GM12878 (cell line): ENCODE measurements at regions not wholly inside any gene's neighbourhood (a gene's known extent, or its start where the extent isn't known, plus 50 kb on each side); places are given as distances from the start of the nearest gene placed in this dataset.

ENCODE experiments used
- ATAC-seq: fragments of 200-7000 bp; cut with Tn5 transposase; 3 replicates; pipeline ENCODE4 v1.9.1; 2020; ENCODE audit warnings: mild to moderate bottlenecking, moderate library complexity
- BruUV-seq: library from RNA; stranded (reverse); fragments of 400-500 nt; replicated peaks from 2 replicates; lab custom pipeline; 2021; lab: Mats Ljungman, UMichigan
- CTCF ChIA-PET: fragments of 300-600 bp; sonication (Branson Sonifier 250); formaldehyde crosslinking; extraction: SDS; loops from one replicate; lab custom pipeline; 2021; ENCODE audit warnings: inconsistent platforms; lab: Yijun Ruan, JAX
- POLR2A ChIA-PET: fragments of 350-600 bp; formaldehyde crosslinking; extraction: SDS; loops from one replicate; lab custom pipeline; 2021; ENCODE audit warnings: inconsistent platforms; lab: Charles Lee
- RAD21 ChIA-PET: fragments of 300-600 bp; sonication (Branson Sonifier 250); formaldehyde crosslinking; loops from one replicate; lab custom pipeline; 2023; ENCODE audit warnings: antibody characterized with exemption; ENCODE audit not compliant: unreplicated experiment; lab: Charles Lee
- SMC1A ChIA-PET: fragments of 300-600 bp; sonication (Branson Sonifier 250); formaldehyde crosslinking; loops from one replicate; lab custom pipeline; 2023; ENCODE audit not compliant: unreplicated experiment, uncharacterized antibody; lab: Charles Lee
- DNase-seq: peaks from one replicate; pipeline ENCODE4 v3.0.0-alpha.2; 2011; ENCODE audit warnings: low read depth, low spot score
- FAIRE-seq: peaks from 3 replicates; lab custom pipeline; 2011; peaks lifted over from hg19 to GRCh38; lab: Jason Lieb, UNC
- H2AFZ ChIP-seq: 2 replicates; pipeline ENCODE4 v1.6.0; 2011; ENCODE audit warnings: low read depth, low read length, control low read depth; ENCODE audit not compliant: control insufficient read depth
- H3K27ac ChIP-seq: 2 replicates; pipeline ENCODE4 v1.5.1; 2011; ENCODE audit warnings: control low read depth; ENCODE audit not compliant: control insufficient read depth, insufficient read depth
- H3K27me3 ChIP-seq, 2 experiments: replicated peaks in 1 of 2; 2 replicates each; pipeline versions ENCODE4 v1.6.0 to v1.6.1; 2011; ENCODE audit warnings: low read length in 1 of 2; ENCODE audit not compliant: control insufficient read depth in 2 of 2, insufficient read depth in 2 of 2
- H3K36me3 ChIP-seq, 2 experiments: 2 replicates each; pipeline ENCODE4 v1.5.1; 2011; ENCODE audit warnings: low read length in 1 of 2; ENCODE audit not compliant: control insufficient read depth in 2 of 2, insufficient read depth in 2 of 2
- H3K4me1 ChIP-seq: 2 replicates; pipeline ENCODE4 v1.6.1; 2011; ENCODE audit warnings: mild to moderate bottlenecking, low read length, moderate library complexity, mixed read lengths; ENCODE audit not compliant: control insufficient read depth, insufficient read depth
- H3K4me2 ChIP-seq: 2 replicates; pipeline ENCODE4 v1.6.0; 2011; ENCODE audit warnings: control low read depth; ENCODE audit not compliant: control insufficient read depth, insufficient read depth
- H3K4me3 ChIP-seq: fragments of 200-600 bp; sonication (generic); 2 replicates; pipeline ENCODE4 v1.5.1; 2016
- H3K79me2 ChIP-seq: 2 replicates; pipeline ENCODE4 v1.6.0; 2011; ENCODE audit warnings: low read length; ENCODE audit not compliant: control insufficient read depth, insufficient read depth
- H3K9ac ChIP-seq: 2 replicates; pipeline ENCODE4 v1.8.0; 2011; ENCODE audit warnings: low read length, control low read depth, mixed read lengths; ENCODE audit not compliant: control insufficient read depth, insufficient read depth
- H3K9me3 ChIP-seq: replicated peaks from 3 replicates; pipeline ENCODE4 v1.5.1; 2011; ENCODE audit warnings: mild to moderate bottlenecking, low read length; ENCODE audit not compliant: control insufficient read depth, insufficient read depth
- H4K20me1 ChIP-seq: 2 replicates; pipeline ENCODE4 v1.6.0; 2011; ENCODE audit not compliant: control insufficient read depth, insufficient read depth
- CEBPB ChIP-seq, 2 experiments: fragments of 150-350 bp in 1 of 2; IDR thresholded peaks; 2 replicates each; pipeline ENCODE4 v1.6.1; 2012 to 2014; ENCODE audit warnings: low read depth in 2 of 2, low read length in 2 of 2, borderline replicate concordance in 1 of 2, inconsistent platforms in 1 of 2
- GABPA ChIP-seq: IDR thresholded peaks from 2 replicates; pipeline ENCODE4 v1.6.1; 2014; ENCODE audit warnings: antibody characterized with exemption, low read depth, mild to moderate bottlenecking, inconsistent platforms
- NFYA ChIP-seq: IDR thresholded peaks from 2 replicates; pipeline ENCODE4 v1.6.1; 2011; ENCODE audit warnings: low read depth, mild to moderate bottlenecking, low read length, improper control_type of control experiment, borderline replicate concordance
- NR2F1 ChIP-seq: fragments of 450-650 bp; conservative IDR thresholded peaks from 2 replicates; pipeline ENCODE4 v1.6.1; 2017; ENCODE audit warnings: mild to moderate bottlenecking
- RB1 ChIP-seq: fragments of 450-650 bp; formaldehyde crosslinking; IDR thresholded peaks from 2 replicates; pipeline ENCODE4 v1.6.1; 2017; ENCODE audit warnings: mild to moderate bottlenecking, borderline replicate concordance
- ZBED1 ChIP-seq: IDR thresholded peaks from 2 replicates; pipeline ENCODE4 v1.6.1; 2016; ENCODE audit warnings: borderline replicate concordance
- whole genome bisulfite sequencing: methylation state at CpG from one replicate; pipeline ENCODE4 v1.1.6; 2016; ENCODE audit warnings: low lambda C conversion rate; ENCODE audit not compliant: insufficient replicate concordance, insufficient coverage; ENCODE audit errors: missing lambda C conversion rate; 5-methylcytosine and 5-hydroxymethylcytosine counted together
- in situ Hi-C: fragments of 300-500 bp; cut with MboI; formaldehyde crosslinking; loops from 9 replicates; pipeline ENCODE4 v1.14.3; 2018; ENCODE audit warnings: mixed read lengths
- intact Hi-C: fragments of 100-400 bp; cut with micrococcal nuclease; formaldehyde crosslinking; loops from one replicate; pipeline ENCODE4 v1.14.2; 2022; ENCODE audit not compliant: unreplicated experiment
- TF ChIP-seq, protein P1 (sequence below): IDR thresholded peaks from 2 replicates; pipeline ENCODE4 v1.6.1; 2012; ENCODE audit warnings: low read depth, low read length, improper control_type of control experiment
- TF ChIP-seq, protein P2 (sequence below), 3 experiments: IDR thresholded peaks in 2 of 3; conservative IDR thresholded peaks in 1 of 3; 2 replicates each; pipeline ENCODE4 v1.5.1; 2011; ENCODE audit warnings: low read depth in 3 of 3, low read length in 3 of 3, mild to moderate bottlenecking in 3 of 3, control low read depth in 2 of 3, moderate library complexity in 2 of 3, inconsistent platforms in 1 of 3, mixed read lengths in 1 of 3; ENCODE audit not compliant: control insufficient read depth in 2 of 3, insufficient read depth in 1 of 3; ENCODE audit errors: extremely low read depth in 1 of 3
- TF ChIP-seq, protein P3 (sequence below): fragments of 450-650 bp; IDR thresholded peaks from 2 replicates; pipeline ENCODE4 v1.6.1; 2018; ENCODE audit warnings: borderline replicate concordance, mild to moderate bottlenecking; ENCODE audit not compliant: partially characterized antibody

DNA sequence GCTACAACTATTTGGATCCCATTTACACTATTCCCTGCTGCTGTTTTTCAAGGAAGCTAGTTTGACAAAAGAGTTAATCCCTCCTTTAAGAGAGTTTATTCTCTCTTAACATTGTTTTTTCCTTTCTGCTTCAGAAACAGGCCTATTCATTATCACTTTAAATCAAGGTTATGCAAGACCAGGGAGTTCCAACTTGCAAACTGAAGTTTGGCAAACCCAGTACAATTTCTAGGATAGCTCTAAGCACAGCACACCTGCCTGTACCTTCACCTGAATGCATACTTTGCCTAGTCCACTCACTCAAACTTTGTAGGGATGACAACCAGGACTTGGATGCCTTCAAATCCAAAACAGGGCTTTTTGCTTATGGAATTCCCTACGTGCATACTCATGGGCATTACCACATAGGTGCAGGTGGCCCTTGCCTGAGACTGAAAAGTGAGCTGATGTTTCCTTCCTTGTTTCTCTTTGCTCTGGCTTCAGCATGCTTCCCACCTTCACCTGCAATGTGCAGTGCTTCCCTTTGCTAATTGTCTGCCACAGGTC lies 193.8 kb upstream of the MMADHC start:
- DNase-seq (no peak), ATAC-seq (no peak), FAIRE-seq (no peak)
- BruUV-seq: no TSS peak
- Histone ChIP-seq H3K4me3 (no peak overlapping the region), H3K9ac (no peak overlapping the region), H3K4me2 (no peak overlapping the region), H3K4me1 (no peaks in the 10 kb centered on the region), H4K20me1 (no peaks in the 10 kb centered on the region), H3K79me2 (no peaks in the 10 kb centered on the region), H3K27me3 (no peaks in the 10 kb centered on the region; a peak in 1 of 4 replicates), H3K27ac (no peak overlapping the region), H2AFZ (no peak overlapping the region), H3K36me3 (no peaks in the 10 kb centered on the region), H3K9me3 (no peaks in the 10 kb centered on the region)
- ChIA-PET CTCF (no interaction called here), SMC1A (interaction anchor here (0.7 kb wide), 1 partner anchor 527 kb away, joined by 3 read pairs; no protein-coding TSS in a partner anchor), RAD21 (no interaction called here), POLR2A (no interaction called here)
- in situ Hi-C loops: no loop called here
- WGBS: 0% methylated on average over 1 of the region's 1 CpG
- intact Hi-C loops: no loop called here
- TF ChIP-seq NR2F1 (no peak), GABPA (no peak)

DNA sequence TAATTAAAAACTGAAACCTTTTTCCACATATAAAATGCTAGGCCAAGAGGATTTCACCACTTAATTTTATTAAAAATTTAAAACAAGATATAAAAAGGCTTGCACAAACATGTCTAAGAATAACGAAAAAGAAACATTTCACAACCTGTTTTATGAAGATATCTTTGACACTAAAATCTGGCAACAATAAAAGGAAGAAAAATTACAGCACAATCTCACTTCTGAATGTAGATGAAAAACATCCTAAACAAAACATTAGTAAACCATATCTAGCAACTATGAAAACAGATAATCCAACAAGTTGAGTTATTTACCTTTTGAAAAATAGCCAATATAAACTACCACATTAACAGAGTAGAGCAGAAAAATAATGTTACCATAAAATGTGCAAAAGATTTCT lies 185.4 kb upstream of the MMADHC start:
- no peak for FAIRE-seq
- no peak overlapping the region for H2AFZ ChIP-seq
- no TSS peak for BruUV-seq
- in situ Hi-C loops: no loop called here
- no peak overlapping the region for H3K9ac ChIP-seq
- H3K36me3 ChIP-seq: no peaks in the 10 kb centered on the region
- H3K27ac ChIP-seq: no peak overlapping the region
- ChIA-PET POLR2A (no interaction called here), RAD21 (no interaction called here), SMC1A (interaction anchor here (0.7 kb wide), 1 partner anchor 294 kb away, joined by 3 read pairs; no protein-coding TSS in a partner anchor), CTCF (no interaction called here)
- no peaks in the 10 kb centered on the region for H4K20me1 ChIP-seq
- intact Hi-C loops: no loop called here
- H3K9me3 ChIP-seq: no peaks in the 10 kb centered on the region
- DNase-seq: no peak
- no peak overlapping the region for H3K4me2 ChIP-seq
- no peaks in the 10 kb centered on the region for H3K4me1 ChIP-seq
- H3K27me3 ChIP-seq: no peaks in the 10 kb centered on the region
- WGBS: 0% methylated on average over 1 of the region's 1 CpG
- no peaks in the 10 kb centered on the region for H3K79me2 ChIP-seq
- ATAC-seq: no peak
- H3K4me3 ChIP-seq: no peak overlapping the region
- no peak for TF ChIP-seq RB1
- TF ChIP-seq, protein P1, sequence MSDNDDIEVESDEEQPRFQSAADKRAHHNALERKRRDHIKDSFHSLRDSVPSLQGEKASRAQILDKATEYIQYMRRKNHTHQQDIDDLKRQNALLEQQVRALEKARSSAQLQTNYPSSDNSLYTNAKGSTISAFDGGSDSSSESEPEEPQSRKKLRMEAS: no peak
- TF ChIP-seq, protein P2, sequence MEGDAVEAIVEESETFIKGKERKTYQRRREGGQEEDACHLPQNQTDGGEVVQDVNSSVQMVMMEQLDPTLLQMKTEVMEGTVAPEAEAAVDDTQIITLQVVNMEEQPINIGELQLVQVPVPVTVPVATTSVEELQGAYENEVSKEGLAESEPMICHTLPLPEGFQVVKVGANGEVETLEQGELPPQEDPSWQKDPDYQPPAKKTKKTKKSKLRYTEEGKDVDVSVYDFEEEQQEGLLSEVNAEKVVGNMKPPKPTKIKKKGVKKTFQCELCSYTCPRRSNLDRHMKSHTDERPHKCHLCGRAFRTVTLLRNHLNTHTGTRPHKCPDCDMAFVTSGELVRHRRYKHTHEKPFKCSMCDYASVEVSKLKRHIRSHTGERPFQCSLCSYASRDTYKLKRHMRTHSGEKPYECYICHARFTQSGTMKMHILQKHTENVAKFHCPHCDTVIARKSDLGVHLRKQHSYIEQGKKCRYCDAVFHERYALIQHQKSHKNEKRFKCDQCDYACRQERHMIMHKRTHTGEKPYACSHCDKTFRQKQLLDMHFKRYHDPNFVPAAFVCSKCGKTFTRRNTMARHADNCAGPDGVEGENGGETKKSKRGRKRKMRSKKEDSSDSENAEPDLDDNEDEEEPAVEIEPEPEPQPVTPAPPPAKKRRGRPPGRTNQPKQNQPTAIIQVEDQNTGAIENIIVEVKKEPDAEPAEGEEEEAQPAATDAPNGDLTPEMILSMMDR (IDR thresholded peaks at IDR 0.05 in 2 of 3, conservative IDR thresholded peaks at IDR 0.05 in 1 of 3; ENCODE audit: control insufficient read depth in 2 of 3, extremely low read depth in 1 of 3, insufficient read depth in 1 of 3, low read depth in 3 of 3, low read length in 3 of 3): no peak
- TF ChIP-seq, protein P3, sequence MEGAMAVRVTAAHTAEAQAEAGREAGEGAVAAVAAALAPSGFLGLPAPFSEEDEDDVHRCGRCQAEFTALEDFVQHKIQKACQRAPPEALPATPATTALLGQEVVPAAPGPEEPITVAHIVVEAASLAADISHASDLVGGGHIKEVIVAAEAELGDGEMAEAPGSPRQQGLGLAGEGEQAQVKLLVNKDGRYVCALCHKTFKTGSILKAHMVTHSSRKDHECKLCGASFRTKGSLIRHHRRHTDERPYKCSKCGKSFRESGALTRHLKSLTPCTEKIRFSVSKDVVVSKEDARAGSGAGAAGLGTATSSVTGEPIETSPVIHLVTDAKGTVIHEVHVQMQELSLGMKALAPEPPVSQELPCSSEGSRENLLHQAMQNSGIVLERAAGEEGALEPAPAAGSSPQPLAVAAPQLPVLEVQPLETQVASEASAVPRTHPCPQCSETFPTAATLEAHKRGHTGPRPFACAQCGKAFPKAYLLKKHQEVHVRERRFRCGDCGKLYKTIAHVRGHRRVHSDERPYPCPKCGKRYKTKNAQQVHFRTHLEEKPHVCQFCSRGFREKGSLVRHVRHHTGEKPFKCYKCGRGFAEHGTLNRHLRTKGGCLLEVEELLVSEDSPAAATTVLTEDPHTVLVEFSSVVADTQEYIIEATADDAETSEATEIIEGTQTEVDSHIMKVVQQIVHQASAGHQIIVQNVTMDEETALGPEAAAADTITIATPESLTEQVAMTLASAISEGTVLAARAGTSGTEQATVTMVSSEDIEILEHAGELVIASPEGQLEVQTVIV: no peak
- no peak for TF ChIP-seq ZBED1
- no peak for TF ChIP-seq CEBPB (IDR thresholded peaks at IDR 0.05; ENCODE audit: borderline replicate concordance in 1 of 2, low read depth in 2 of 2, low read length in 2 of 2)
- TF ChIP-seq NFYA: no peak
